ENCODE measurements at regions not wholly inside any gene's neighbourhood (a gene's known extent, or its start where the extent isn't known, plus 50 kb on each side); places are given as distances from the start of the nearest gene placed in this dataset.

GRCh38 chr17:55580596-55581133, 69.4 kb upstream of the SMIM36 start:
- DNase-seq, result no peak

DNA sequence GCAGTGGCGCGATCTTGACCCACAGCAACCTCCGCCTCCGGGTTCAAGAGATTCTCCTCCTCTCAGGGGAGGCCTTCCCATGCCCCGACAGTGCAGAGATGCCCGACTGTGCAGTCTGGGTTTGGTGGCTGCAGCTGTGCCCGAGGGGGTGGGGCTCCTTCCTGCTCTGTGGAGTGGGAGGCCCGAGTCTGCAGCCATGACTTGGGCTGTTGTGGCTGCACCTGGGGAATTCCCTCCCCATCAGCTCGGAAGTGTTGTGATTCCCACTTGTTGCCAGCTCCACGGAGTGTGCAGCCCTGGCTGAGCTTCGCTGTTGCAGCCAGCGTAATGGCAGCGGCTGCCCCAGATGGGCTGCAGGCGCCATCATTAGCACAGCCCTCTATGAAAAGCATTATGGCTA, 66.4 kb upstream of the SMIM36 start:
- peak; percentile 11 for DNase-seq

GRCh38 chr17:55576996-55577586, 65.8 kb upstream of the SMIM36 start:
- DNase-seq, result no peak

- no peak for DNase-seq
Observed at GRCh38 chr17:55576237-55576995, 65.2 kb upstream of the SMIM36 start.

GRCh38 chr17:55575058-55575636, 63.9 kb upstream of the SMIM36 start:
- no peak for DNase-seq

- DNase-seq, result no peak
Observed at GRCh38 chr17:55572599-55572998, 61.3 kb upstream of the SMIM36 start.

GRCh38 chr17:55572139-55572538, 60.9 kb upstream of the SMIM36 start:
- no peak for DNase-seq

DNA sequence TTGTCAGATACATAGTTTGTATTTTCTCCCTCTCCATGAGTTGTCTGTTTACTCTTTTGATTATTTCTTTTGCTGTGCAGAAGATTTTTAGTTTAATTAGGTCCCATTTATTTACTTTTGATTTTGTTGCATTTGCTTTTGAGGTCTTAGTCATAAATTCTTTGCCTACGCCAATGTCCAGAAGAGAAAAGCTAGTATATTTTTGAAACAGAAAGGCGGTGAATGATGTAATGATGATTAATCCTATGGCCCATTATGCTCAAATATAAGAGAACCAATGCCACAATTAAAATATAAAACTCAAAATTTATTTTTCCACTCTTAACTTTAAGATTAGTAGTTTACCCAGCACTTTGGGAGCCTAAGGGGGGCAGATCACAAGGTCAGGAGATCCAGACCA, 59.8 kb upstream of the SMIM36 start:
- no peak for DNase-seq

DNA sequence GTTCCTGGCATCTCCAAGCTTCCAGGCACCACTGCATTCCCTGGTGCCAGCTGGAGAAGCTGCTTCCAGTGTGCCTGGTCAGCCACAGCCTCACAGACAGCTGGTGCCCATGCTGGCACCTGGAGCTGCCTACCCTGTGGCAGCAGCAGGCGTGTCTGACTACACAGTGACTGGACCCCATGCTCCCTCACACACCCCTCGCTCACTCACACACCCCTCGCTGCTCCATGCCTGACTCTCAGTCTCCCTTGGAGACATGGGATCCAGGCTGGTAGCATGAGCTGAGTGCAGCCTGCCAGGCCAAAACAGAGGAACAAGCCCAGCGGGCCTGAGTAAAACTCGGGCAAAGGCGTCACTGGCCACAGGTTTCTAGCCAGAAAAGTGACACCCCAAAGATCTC, 59.1 kb upstream of the SMIM36 start:
- no peak for DNase-seq

DNA sequence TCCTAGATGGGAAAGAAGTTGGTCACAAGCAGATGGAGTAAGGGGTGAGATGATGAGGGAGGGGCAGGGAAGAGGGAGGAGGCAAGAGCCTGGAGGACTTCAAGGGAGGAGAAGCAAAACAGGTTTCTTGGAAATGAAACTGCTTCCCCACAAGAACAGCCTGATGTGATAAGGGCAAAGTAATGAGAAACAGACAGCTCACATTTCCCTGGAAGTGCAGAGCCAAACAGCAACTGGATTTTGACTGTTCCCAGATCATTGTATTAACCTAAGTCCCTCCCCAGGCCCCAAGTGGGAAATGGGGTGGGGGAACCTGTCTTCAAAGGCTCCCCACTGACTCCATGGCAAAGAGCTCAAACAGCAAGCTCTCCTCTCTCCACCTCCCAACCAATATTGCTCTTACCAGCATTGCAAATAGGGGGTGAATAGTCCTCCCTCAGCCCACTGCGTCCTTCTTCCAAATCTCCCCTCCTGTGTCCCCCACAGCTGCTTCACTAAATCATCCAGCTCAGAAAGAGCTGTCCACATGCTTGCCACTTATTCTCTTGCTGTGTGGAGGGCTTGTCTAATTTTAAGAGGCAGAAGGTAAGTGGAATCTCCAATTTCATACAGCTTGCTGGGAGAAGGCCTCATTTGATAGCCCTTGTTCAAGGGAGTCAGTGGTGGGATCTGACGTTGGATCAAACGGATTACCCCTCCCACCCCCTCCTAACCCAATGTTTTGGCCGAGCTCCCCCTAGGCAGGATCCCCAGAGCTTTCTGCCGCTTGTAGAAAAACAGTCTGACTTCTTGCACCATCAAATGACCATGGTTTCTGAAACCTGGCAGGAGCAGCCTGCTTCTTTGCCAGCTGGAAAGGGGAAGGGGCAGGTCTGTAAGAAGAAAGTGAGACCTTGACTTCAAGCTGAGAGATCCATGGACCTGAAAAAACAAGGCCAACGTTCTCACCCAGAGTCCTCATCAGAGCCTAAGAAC, 56.3 kb upstream of the SMIM36 start:
- DNase-seq, result no peak

DNA sequence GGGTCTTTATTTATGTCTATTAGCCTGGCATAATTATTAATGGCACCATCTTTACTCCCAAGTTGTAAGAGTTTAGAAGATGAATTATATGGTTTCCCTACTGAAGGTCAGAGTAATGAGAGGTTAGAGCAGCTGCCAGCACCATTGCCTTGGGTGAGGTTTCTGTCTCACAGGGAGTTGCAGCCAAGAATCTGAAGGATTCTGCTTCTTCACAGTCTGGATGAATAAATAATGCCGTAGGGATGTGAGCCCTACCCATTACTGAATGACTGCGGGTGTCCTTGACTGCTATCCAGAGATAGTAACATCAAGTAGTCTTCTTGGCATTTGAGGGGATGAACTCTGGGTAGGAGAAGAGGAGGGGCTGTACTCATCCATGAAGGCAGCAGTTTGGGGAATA, 52.8 kb upstream of the SMIM36 start:
- no peak for DNase-seq

- no peak for DNase-seq
Observed at GRCh38 chr17:55563363-55563762, 52.1 kb upstream of the SMIM36 start.

GRCh38 chr17:55561973-55562495, 50.8 kb upstream of the SMIM36 start:
- DNase-seq, result no peak

DNA sequence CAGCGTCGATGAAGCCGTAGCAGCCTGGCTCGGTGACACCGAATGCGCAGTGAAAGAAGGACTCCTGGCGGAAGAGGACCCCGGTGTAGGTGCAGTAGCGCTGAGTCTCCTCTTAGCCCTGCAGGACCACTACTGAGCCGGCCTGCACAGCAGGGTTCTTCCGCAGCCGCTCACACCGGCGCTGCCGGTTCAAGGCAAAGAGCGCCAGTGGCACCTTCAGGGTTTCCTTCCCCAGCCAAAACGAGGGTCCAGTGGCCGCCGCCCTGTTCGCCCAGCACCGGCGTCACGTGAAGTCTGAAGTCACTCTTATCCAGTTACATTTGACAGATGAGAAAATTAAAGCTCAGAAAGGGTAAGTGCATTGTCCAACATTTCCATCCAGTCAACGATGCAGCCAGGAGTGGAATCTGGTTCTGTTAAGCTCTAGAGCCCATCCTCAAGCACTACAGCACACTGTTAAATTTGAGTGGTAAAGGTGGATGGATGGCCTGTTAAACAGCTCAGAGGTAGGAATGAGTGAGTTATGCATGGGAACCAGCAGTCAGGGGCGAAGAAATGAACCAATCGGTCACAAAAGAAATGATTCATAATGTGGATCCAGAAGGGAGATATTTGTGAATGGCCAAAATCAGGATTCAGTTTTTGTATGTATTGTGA, 50.2 kb upstream of the SMIM36 start:
- DNase-seq, result no peak

Measured in DMS79 (cell line).